ENCODE measurements at regions not wholly inside any gene's neighbourhood (a gene's known extent, or its start where the extent isn't known, plus 50 kb on each side); places are given as distances from the start of the nearest gene placed in this dataset.
"Not testable (repeated sequence)": the region's sequence is repeated elsewhere in the genome, so short reads cannot be mapped to it uniquely, and the experiment has no call there.

DNA sequence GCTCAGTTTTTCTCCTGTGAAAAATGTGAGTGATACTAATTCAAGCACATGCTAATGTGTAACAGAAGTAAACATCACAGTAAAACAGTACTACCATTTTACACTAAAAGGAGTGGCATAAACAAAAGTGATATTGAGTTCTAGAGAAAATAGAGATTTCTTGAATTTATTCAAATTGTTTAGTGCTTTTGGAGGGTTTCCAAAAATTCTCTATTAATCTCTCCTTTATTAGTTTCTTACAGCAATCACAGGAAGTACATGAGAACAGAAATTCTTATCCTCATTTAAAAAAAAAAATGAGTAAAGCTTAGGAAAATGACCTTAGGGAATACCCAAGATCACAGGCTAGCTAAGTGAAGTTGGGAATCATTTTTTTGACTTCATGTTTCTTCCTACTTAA lies 459.7 kb upstream of the GALNTL6 start:
- no peak for TF ChIP-seq CTCF (IDR thresholded peaks at IDR 0.05; ENCODE audit: low read depth, low read length, missing control alignments)
- H3K4me3 ChIP-seq (replicated peaks; ENCODE audit: low read depth, low read length), result no peak overlapping the region
- no peak for DNase-seq (ENCODE audit: extremely low read depth, low read depth)

DNA sequence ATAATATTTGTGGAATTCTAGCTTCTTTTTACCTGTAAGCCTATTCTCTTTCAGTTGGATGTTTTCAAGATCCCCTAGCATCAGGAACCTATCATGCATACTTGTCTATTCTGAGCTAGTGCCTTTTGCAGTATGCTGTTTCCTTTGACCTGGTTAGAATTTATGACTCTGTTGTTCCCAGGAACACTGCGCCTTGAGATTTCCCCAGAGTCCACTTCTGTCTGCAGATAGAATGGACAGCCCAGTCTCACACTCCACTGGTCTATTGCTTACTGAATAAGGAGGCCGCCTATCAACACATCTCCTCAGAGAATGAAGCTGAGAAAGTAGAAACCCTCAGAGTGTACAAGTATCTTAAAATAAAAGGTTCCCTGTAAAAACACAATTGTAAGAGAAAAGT lies 465.1 kb upstream of the GALNTL6 start:
- DNase-seq (ENCODE audit: extremely low read depth, low read depth), result no peak
- no peak for TF ChIP-seq CTCF (IDR thresholded peaks at IDR 0.05; ENCODE audit: low read depth, low read length, missing control alignments)

DNA sequence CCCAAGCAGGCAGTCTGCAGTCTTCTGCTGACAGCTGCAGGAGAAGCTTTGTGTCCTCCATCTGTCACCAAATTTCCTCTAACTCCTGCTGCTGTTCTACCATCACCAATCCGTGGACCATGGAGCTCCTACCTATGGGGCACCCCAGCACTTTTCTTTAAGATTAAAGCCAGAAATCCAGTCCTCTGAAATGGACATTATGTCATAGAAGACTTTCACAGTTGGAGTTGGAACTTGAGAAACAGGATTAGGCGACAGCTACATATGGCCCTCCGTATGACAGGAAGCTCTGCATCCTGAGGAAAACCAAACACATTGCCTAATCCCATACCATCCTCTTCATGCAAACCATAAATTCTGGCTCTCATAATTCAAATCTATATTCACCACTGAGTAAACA lies 470.6 kb upstream of the GALNTL6 start:
- no peak for TF ChIP-seq CTCF (IDR thresholded peaks at IDR 0.05; ENCODE audit: low read depth, low read length, missing control alignments)
- no peak for DNase-seq (ENCODE audit: extremely low read depth, low read depth)

More for the DNA sequence above, 465.1 kb upstream of the GALNTL6 start:
- no peak overlapping the region for H3K4me3 ChIP-seq (replicated peaks; ENCODE audit: low read depth, low read length)

DNA sequence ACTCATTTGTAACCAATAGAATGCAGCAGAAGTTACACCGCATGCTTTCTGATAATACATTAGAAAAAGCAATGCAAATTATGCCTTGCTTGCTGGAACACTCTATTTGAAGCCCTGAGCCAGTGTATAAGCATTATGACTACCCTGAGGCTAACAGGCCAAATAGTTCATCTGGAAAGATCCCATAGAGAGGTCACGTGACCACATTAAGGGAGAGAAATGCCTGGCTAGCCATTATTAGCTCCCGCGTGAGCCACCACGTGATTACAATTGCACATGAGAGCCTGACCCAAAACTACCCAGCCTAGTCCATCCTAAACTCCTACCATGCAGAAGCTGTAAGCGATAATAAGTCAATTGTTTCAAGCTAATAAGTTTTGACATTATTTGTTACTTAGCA lies 472.9 kb upstream of the GALNTL6 start:
- DNase-seq (ENCODE audit: extremely low read depth, low read depth), result no peak
- no peak for TF ChIP-seq CTCF (IDR thresholded peaks at IDR 0.05; ENCODE audit: low read depth, low read length, missing control alignments)
- no peak overlapping the region for H3K4me3 ChIP-seq (replicated peaks; ENCODE audit: low read depth, low read length)

More for the DNA sequence above, 470.6 kb upstream of the GALNTL6 start:
- H3K4me3 ChIP-seq (replicated peaks; ENCODE audit: low read depth, low read length), result no peak overlapping the region

DNA sequence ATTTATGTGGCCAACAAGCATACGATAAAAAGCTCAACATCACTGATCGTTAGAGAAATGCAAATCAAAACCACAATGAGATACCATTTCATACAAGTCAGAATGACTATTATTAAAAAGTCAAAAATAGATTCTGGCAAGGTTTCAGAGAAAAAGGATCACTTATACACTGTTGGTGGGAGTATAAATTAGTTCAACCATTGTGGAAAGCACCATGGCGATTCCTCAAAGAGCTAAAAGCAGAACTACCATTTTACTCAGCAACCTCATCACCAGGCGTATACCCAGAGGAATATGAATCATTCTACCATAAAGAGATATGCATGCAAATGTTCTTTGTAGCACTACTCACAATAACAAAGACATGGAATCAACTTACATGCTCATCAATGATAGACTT lies 478.7 kb upstream of the GALNTL6 start:
- DNase-seq (ENCODE audit: extremely low read depth, low read depth), result no peak
- TF ChIP-seq CTCF (IDR thresholded peaks at IDR 0.05; ENCODE audit: low read depth, low read length, missing control alignments), result no peak
- no peak overlapping the region for H3K4me3 ChIP-seq (replicated peaks; ENCODE audit: low read depth, low read length)

DNA sequence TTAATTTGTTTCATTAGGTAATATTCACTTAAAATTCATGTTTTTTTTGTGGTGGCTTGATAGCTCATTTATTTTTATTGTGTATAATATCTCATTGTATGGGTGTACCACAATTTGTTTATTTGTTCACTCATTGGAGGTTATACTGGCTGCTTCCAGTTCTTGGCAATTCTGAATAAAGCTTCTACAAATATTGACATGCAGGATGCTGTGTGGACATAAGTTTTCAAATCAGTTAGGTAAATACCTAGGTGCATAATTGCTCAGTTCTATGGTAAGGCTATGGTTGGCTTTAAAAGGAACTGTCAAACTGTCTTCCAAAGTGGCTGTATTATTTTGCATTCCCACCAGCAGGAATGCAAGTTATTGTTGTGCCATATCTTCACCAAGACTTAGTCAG lies 504.5 kb upstream of the GALNTL6 start:
- DNase-seq (ENCODE audit: extremely low read depth, low read depth), result no peak

DNA sequence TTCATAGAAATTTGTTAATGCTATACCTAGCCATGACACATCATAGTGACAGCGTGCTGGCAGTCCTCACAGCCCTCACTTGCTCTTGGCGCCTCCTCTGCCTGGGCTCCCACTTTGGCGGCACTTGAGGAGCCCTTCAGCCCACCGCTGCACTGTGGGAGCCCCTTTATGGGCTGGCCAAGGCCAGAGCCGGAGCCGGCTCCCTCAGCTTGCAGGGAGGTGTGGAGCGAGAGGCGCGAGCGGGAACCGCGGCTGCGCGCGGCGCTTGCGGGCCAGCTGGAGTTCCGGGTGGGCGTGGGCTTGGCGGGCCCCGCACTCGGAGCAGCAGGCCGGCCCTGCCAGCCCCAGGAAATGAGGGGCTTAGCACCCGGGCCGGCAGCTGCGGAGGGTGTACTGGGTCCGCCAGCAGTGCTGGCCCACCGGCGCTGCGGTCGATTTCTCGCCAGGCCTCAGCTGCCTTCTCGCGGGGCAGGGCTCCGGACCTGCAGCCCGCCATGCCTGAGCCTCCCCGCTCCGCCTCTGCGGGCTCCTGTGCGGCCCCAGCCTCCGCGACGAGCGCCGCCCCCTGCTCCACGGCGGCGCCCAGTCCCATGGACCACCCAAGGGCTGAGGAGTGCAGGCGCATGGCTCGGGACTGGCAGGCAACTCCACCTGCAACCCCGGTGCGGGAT lies 515.0 kb upstream of the GALNTL6 start:
- not testable (repeated sequence) for H3K4me3 ChIP-seq (replicated peaks; ENCODE audit: low read depth, low read length); DNase-seq (ENCODE audit: extremely low read depth, low read depth)

More for the DNA sequence above, 504.5 kb upstream of the GALNTL6 start:
- no peak for TF ChIP-seq CTCF (IDR thresholded peaks at IDR 0.05; ENCODE audit: low read depth, low read length, missing control alignments)
- no peak overlapping the region for H3K4me3 ChIP-seq (replicated peaks; ENCODE audit: low read depth, low read length)

All from HFF-Myc (cell line).